CD4-positive, alpha-beta T cell (primary cell): ENCODE measurements at regions not wholly inside any gene's neighbourhood (a gene's known extent, or its start where the extent isn't known, plus 50 kb on each side); places are given as distances from the start of the nearest gene placed in this dataset.

Experiments
- ATAC-seq: fragments of 200-7000 bp; cut with Tn5 transposase; one replicate; pipeline ENCODE4 v1.10.0; 2022; ENCODE audit warnings: mild to moderate bottlenecking; ENCODE audit not compliant: poor library complexity
- CTCF ChIA-PET: fragments of 350-600 bp; sonication (Branson Sonifier 250); formaldehyde crosslinking; loops from one replicate; lab custom pipeline; 2021; ENCODE audit warnings: antibody characterized with exemption, inconsistent platforms; lab: Charles Lee
- POLR2A ChIA-PET: fragments of 350-600 bp; sonication (Branson Sonifier 250); formaldehyde crosslinking; loops from one replicate; lab custom pipeline; 2021; ENCODE audit warnings: antibody characterized with exemption, inconsistent platforms; lab: Charles Lee
- DNase-seq, 14 experiments: peaks; one replicate each; pipeline ENCODE4 v3.0.0-alpha.2; 2013 to 2020; ENCODE audit warnings: mixed read lengths in 2 of 14
- H3K27ac ChIP-seq, 2 donors: one replicate each; pipeline versions ENCODE4 v1.5.1 to v1.7.0; 2013; ENCODE audit warnings: low read length in 2 of 2, low read depth in 1 of 2, mild to moderate bottlenecking in 1 of 2
- H3K27me3 ChIP-seq, 2 experiments: 1 replicate in 1 of 2; 2 replicates in 1 of 2; pipeline versions ENCODE4 v1.6.1 to v1.7.0; 2013; ENCODE audit warnings: low read length in 2 of 2, control low read depth in 1 of 2, mild to moderate bottlenecking in 1 of 2, moderate library complexity in 1 of 2; ENCODE audit not compliant: insufficient read depth in 2 of 2, control insufficient read depth in 1 of 2
- H3K36me3 ChIP-seq: one replicate; pipeline ENCODE4 v1.6.1; 2013; ENCODE audit warnings: low read length, control low read depth; ENCODE audit not compliant: insufficient read depth
- H3K4me1 ChIP-seq: one replicate; pipeline ENCODE4 v1.6.1; 2013; ENCODE audit warnings: low read length, control low read depth; ENCODE audit not compliant: insufficient read depth
- H3K4me3 ChIP-seq: one replicate; pipeline ENCODE4 v1.5.1; 2013; ENCODE audit warnings: mild to moderate bottlenecking, low read length, moderate library complexity
- H3K9me3 ChIP-seq, 2 experiments: 1 replicate in 1 of 2; 2 replicates in 1 of 2; pipeline versions ENCODE4 v1.6.1 to v1.7.0; 2013; ENCODE audit warnings: low read length in 2 of 2, mild to moderate bottlenecking in 2 of 2, control low read depth in 1 of 2, moderate library complexity in 1 of 2; ENCODE audit not compliant: control insufficient read depth in 1 of 2, insufficient read depth in 1 of 2
- H3K27ac Mint-ChIP-seq: one replicate; pipeline ENCODE4 v1.8.0; 2020; ENCODE audit warnings: mixed read lengths
- H3K27me3 Mint-ChIP-seq: one replicate; pipeline ENCODE4 v1.8.0; 2021; ENCODE audit warnings: mixed read lengths
- H3K36me3 Mint-ChIP-seq: one replicate; pipeline ENCODE4 v1.8.0; 2021; ENCODE audit warnings: low read depth, mixed read lengths
- H3K4me1 Mint-ChIP-seq: one replicate; pipeline ENCODE4 v1.8.0; 2021; ENCODE audit warnings: low read depth, mixed read lengths
- H3K4me3 Mint-ChIP-seq: one replicate; pipeline ENCODE4 v1.8.0; 2020; ENCODE audit warnings: mild to moderate bottlenecking, mixed read lengths
- H3K9me3 Mint-ChIP-seq: one replicate; pipeline ENCODE4 v1.8.0; 2020; ENCODE audit warnings: mixed read lengths
- CTCF ChIP-seq: fragments of 200-600 bp; IDR thresholded peaks from one replicate; pipeline ENCODE4 v1.8.0; 2022; ENCODE audit warnings: antibody characterized with exemption, mild to moderate bottlenecking
- intact Hi-C, 2 experiments: fragments of 100-400 bp; cut with DNase I in 1 of 2; cut with micrococcal nuclease in 1 of 2; formaldehyde crosslinking; loops; one replicate each; pipeline versions ENCODE4 v1.15.1 to v1.9.0; 2023 to 2025; cut with DNase I, micrococcal nuclease

GRCh38 chr9:28197653-28198052 is 624.4 kb upstream of the C9orf72 start:
- Histone ChIP-seq H3K9me3 (peaks cover 0 to 4% of the 10 kb centered on the region in 2 experiments), H3K4me1 (no peaks in the 10 kb centered on the region), H3K27me3 (no peaks in the 10 kb centered on the region), H3K4me3 (no peak overlapping the region), H3K36me3 (no peaks in the 10 kb centered on the region), H3K27ac (no peak overlapping the region)
- ChIA-PET CTCF (no interaction called here), POLR2A (no interaction called here)
- H3K4me1 Mint-ChIP-seq: no peaks in the 10 kb centered on the region
- TF ChIP-seq CTCF: no peak
- H3K36me3 Mint-ChIP-seq: no peaks in the 10 kb centered on the region
- peaks cover 4% of the 10 kb centered on the region for H3K9me3 Mint-ChIP-seq
- DNase-seq: no peak
- ATAC-seq: no peak
- no peak overlapping the region for H3K27ac Mint-ChIP-seq
- no peaks in the 10 kb centered on the region for H3K27me3 Mint-ChIP-seq
- H3K4me3 Mint-ChIP-seq: no peak overlapping the region
- intact Hi-C loops: no loop called here

GRCh38 chr9:28203036-28203435 is 629.8 kb upstream of the C9orf72 start:
- ChIA-PET CTCF (no interaction called here), POLR2A (no interaction called here)
- Histone ChIP-seq H3K4me1 (no peaks in the 10 kb centered on the region), H3K27ac (no peak overlapping the region), H3K9me3 (peaks cover 0 to 4% of the 10 kb centered on the region in 2 experiments), H3K27me3 (no peaks in the 10 kb centered on the region), H3K4me3 (no peak overlapping the region), H3K36me3 (no peaks in the 10 kb centered on the region)
- Mint-ChIP-seq H3K4me1 (no peaks in the 10 kb centered on the region), H3K36me3 (no peaks in the 10 kb centered on the region), H3K27me3 (no peaks in the 10 kb centered on the region), H3K27ac (no peak overlapping the region), H3K4me3 (no peak overlapping the region), H3K9me3 (peaks cover 6% of the 10 kb centered on the region)
- intact Hi-C loops: no loop called here
- DNase-seq: no peak
- TF ChIP-seq CTCF: no peak
- ATAC-seq: no peak

- peaks cover 2% of the 10 kb centered on the region for H3K9me3 Mint-ChIP-seq
- no peak for TF ChIP-seq CTCF
- H3K4me3 Mint-ChIP-seq: no peak overlapping the region
- no peaks in the 10 kb centered on the region for H3K27me3 Mint-ChIP-seq
- no peak overlapping the region for H3K27ac Mint-ChIP-seq
- H3K4me3 ChIP-seq: no peak overlapping the region
- DNase-seq (no peak), ATAC-seq (no peak)
- H3K4me1 ChIP-seq: no peaks in the 10 kb centered on the region
- POLR2A ChIA-PET: interaction anchor here (0.6 kb wide), 1 partner anchor 611 kb away, joined by 3 read pairs; no protein-coding TSS in a partner anchor
- CTCF ChIA-PET: no interaction called here
- H3K27ac ChIP-seq: no peak overlapping the region
- intact Hi-C loops: no loop called here
- no peaks in the 10 kb centered on the region for H3K9me3 ChIP-seq
- H3K36me3 ChIP-seq: no peaks in the 10 kb centered on the region
- no peaks in the 10 kb centered on the region for H3K27me3 ChIP-seq
- H3K4me1 Mint-ChIP-seq: no peaks in the 10 kb centered on the region
- no peaks in the 10 kb centered on the region for H3K36me3 Mint-ChIP-seq
Observed at GRCh38 chr9:28206280-28206679, 633.0 kb upstream of the C9orf72 start.
